Tibial nerve (tissue), 4 donors: ENCODE measurements at regions not wholly inside any gene's neighbourhood (a gene's known extent, or its start where the extent isn't known, plus 50 kb on each side); places are given as distances from the start of the nearest gene placed in this dataset.

Experiments
- DNase-seq, 2 donors: peaks; one replicate each; pipeline ENCODE4 v3.0.0-alpha.2; 2019; ENCODE audit warnings: low spot score in 2 of 2
- H3K27ac ChIP-seq, 4 donors: fragments of 200-600 bp; sonication (generic) in 3 of 4; one replicate each; pipeline ENCODE4 v1.5.1; 2017 to 2019; ENCODE audit warnings: mild to moderate bottlenecking in 1 of 4
- H3K27me3 ChIP-seq, 2 donors: fragments of 200-600 bp; sonication (generic) in 1 of 2; one replicate each; pipeline versions ENCODE4 v1.5.1 to v1.6.0; 2017 to 2019
- H3K36me3 ChIP-seq, 3 donors: fragments of 200-600 bp; sonication (generic); one replicate each; pipeline ENCODE4 v1.5.1; 2018 to 2019
- H3K4me1 ChIP-seq, 4 donors: fragments of 200-600 bp; sonication (generic) in 3 of 4; one replicate each; pipeline ENCODE4 v1.5.1; 2017 to 2019
- H3K4me3 ChIP-seq, 4 donors: fragments of 200-600 bp; sonication (generic) in 3 of 4; one replicate each; pipeline ENCODE4 v1.5.1; 2017 to 2019; ENCODE audit warnings: mild to moderate bottlenecking in 1 of 4, moderate library complexity in 1 of 4
- H3K9me3 ChIP-seq, 4 donors: fragments of 200-600 bp; sonication (generic) in 3 of 4; one replicate each; pipeline ENCODE4 v1.5.1; 2017 to 2019
- CTCF ChIP-seq, 5 experiments: fragments of 200-600 bp in 3 of 5; fragments of 450-650 bp in 2 of 5; sonication (generic) in 3 of 5; IDR thresholded peaks; one replicate each; pipeline ENCODE4 v1.5.1; 2016 to 2019; ENCODE audit warnings: antibody characterized with exemption in 5 of 5, mild to moderate bottlenecking in 3 of 5, moderate library complexity in 2 of 5
- EP300 ChIP-seq, 2 donors: sonication (generic); formaldehyde crosslinking; IDR thresholded peaks; one replicate each; pipeline ENCODE4 v1.6.1; 2017; ENCODE audit warnings: antibody characterized with exemption in 2 of 2, mild to moderate bottlenecking in 1 of 2
- POLR2A ChIP-seq, 2 donors: fragments of 450-650 bp; IDR thresholded peaks; one replicate each; pipeline ENCODE4 v1.6.1; 2017; ENCODE audit warnings: antibody characterized with exemption in 2 of 2, mild to moderate bottlenecking in 2 of 2, moderate library complexity in 2 of 2
- WGBS, 2 donors: methylation state at CpG; one replicate each; pipeline ENCODE4 v1.1.5; 2018; 5-methylcytosine and 5-hydroxymethylcytosine counted together

GRCh38 chr5:60243713-60244112 lies 350.2 kb upstream of the PDE4D start:
- no peaks in the 10 kb centered on the region for H3K36me3 ChIP-seq
- DNase-seq = no peak
- H3K27ac ChIP-seq = no peak overlapping the region
- peaks cover 0 to 33% (median 0%) of the 10 kb centered on the region in 4 donors for H3K9me3 ChIP-seq
- WGBS, 2 donors = 55 to 56% methylated on average over 1 of the region's 1 CpG
- TF ChIP-seq POLR2A (IDR thresholded peaks at IDR 0.05) (no peak), CTCF (IDR thresholded peaks at IDR 0.05) (no peak), EP300 (IDR thresholded peaks at IDR 0.05) (no peak)
- no peaks in the 10 kb centered on the region for H3K27me3 ChIP-seq
- no peak overlapping the region for H3K4me3 ChIP-seq
- H3K4me1 ChIP-seq = no peaks in the 10 kb centered on the region

- no peaks in the 10 kb centered on the region for H3K4me1 ChIP-seq
- no peak for DNase-seq
These were observed 338.7 kb upstream of the PDE4D start for GRCh38 chr5:60232036-60232795.

GRCh38 chr5:60230456-60230855 lies 336.9 kb upstream of the PDE4D start:
- Histone ChIP-seq H3K9me3 (no peaks in the 10 kb centered on the region), H3K4me3 (no peak overlapping the region), H3K36me3 (no peaks in the 10 kb centered on the region), H3K27ac (no peak overlapping the region), H3K4me1 (no peaks in the 10 kb centered on the region), H3K27me3 (no peaks in the 10 kb centered on the region)
- TF ChIP-seq CTCF (IDR thresholded peaks at IDR 0.05) (no peak), EP300 (IDR thresholded peaks at IDR 0.05) (no peak), POLR2A (IDR thresholded peaks at IDR 0.05) (no peak)
- 81 to 83% methylated on average over 1 of the region's 1 CpG for WGBS, 2 donors
- DNase-seq = no peak

More at GRCh38 chr5:60232036-60232795, 338.7 kb upstream of the PDE4D start:
- H3K9me3 ChIP-seq = no peaks in the 10 kb centered on the region
- 67 to 69% methylated on average over 2 of the region's 2 CpGs for WGBS, 2 donors
- H3K4me3 ChIP-seq = no peak overlapping the region
- H3K27ac ChIP-seq = no peak overlapping the region
- H3K36me3 ChIP-seq = no peaks in the 10 kb centered on the region
- TF ChIP-seq POLR2A (IDR thresholded peaks at IDR 0.05) (no peak), EP300 (IDR thresholded peaks at IDR 0.05) (no peak), CTCF (IDR thresholded peaks at IDR 0.05) (no peak)
- H3K27me3 ChIP-seq = no peaks in the 10 kb centered on the region

- DNase-seq = no peak
- Histone ChIP-seq H3K4me3 (no peak overlapping the region), H3K27me3 (no peaks in the 10 kb centered on the region), H3K4me1 (no peaks in the 10 kb centered on the region), H3K9me3 (no peaks in the 10 kb centered on the region), H3K27ac (no peak overlapping the region), H3K36me3 (no peaks in the 10 kb centered on the region)
- no peak for TF ChIP-seq EP300 (IDR thresholded peaks at IDR 0.05)
These were observed 336.2 kb upstream of the PDE4D start for GRCh38 chr5:60229691-60230185.

GRCh38 chr5:60228676-60229075 lies 335.1 kb upstream of the PDE4D start:
- Histone ChIP-seq H3K27me3 (no peaks in the 10 kb centered on the region), H3K27ac (no peak overlapping the region), H3K4me1 (no peaks in the 10 kb centered on the region), H3K4me3 (no peak overlapping the region), H3K9me3 (no peaks in the 10 kb centered on the region), H3K36me3 (no peaks in the 10 kb centered on the region)
- no peak for DNase-seq
- TF ChIP-seq CTCF (IDR thresholded peaks at IDR 0.05) = no peak
- no peak for TF ChIP-seq EP300 (IDR thresholded peaks at IDR 0.05)
- TF ChIP-seq POLR2A (IDR thresholded peaks at IDR 0.05) = no peak
- WGBS, 2 donors = 88 to 93% methylated on average over 3 of the region's 3 CpGs
